K562 (cell line): ENCODE measurements at regions not wholly inside any gene's neighbourhood (a gene's known extent, or its start where the extent isn't known, plus 50 kb on each side); places are given as distances from the start of the nearest gene placed in this dataset.

ENCODE experiments used
- ATAC-seq: fragments of 200-7000 bp; cut with Tn5 transposase; 3 replicates; pipeline ENCODE4 v1.9.1; 2020; ENCODE audit warnings: moderate library complexity
- BruUV-seq: library from RNA; stranded (reverse); fragments of 400-500 nt; replicated peaks from 2 replicates; lab custom pipeline; 2021; lab: Mats Ljungman, UMichigan
- CTCF ChIA-PET: fragments of 300-600 bp; formaldehyde crosslinking; extraction: SDS; loops from one replicate; lab custom pipeline; 2021; ENCODE audit warnings: low intra/inter-chr PET ratio; lab: Yijun Ruan, JAX
- POLR2A ChIA-PET: fragments of 300-600, 350-650 bp; sonication (Branson Sonifier 250); formaldehyde crosslinking; extraction: SDS; loops from one replicate; lab custom pipeline; 2021; ENCODE audit warnings: antibody characterized with exemption, inconsistent platforms; lab: Yijun Ruan, JAX
- DNase-seq, 4 experiments: peaks; one replicate each; pipeline versions ENCODE4 v3.0.0 to v3.0.0-alpha.2; 2011 to 2018; ENCODE audit warnings: low spot score in 3 of 4, mixed read lengths in 3 of 4; ENCODE audit errors: extremely low read depth in 1 of 4
- FAIRE-seq: peaks from 2 replicates; lab custom pipeline; 2011; peaks lifted over from hg19 to GRCh38; lab: Jason Lieb, UNC
- H2AFZ ChIP-seq: 2 replicates; pipeline ENCODE4 v1.6.0; 2011; ENCODE audit warnings: low read depth, low read length, control low read depth, inconsistent platforms
- H3K27ac ChIP-seq: fragments of 200-600 bp; 3 replicates; pipeline ENCODE4 v1.8.0; 2011; ENCODE audit warnings: low read depth, mild to moderate bottlenecking, control low read depth, inconsistent platforms, low read length, moderate library complexity, mixed read lengths; ENCODE audit errors: extremely low read depth
- H3K27me3 ChIP-seq, 2 experiments: fragments of 300-600 bp in 1 of 2; 2 replicates in 1 of 2; 3 replicates in 1 of 2; pipeline versions ENCODE4 v1.6.0 to v1.8.0; 2011; ENCODE audit warnings: inconsistent platforms in 2 of 2, low read length in 2 of 2, mild to moderate bottlenecking in 1 of 2, mixed read lengths in 1 of 2, moderate library complexity in 1 of 2; ENCODE audit not compliant: control insufficient read depth in 2 of 2, insufficient read depth in 2 of 2
- H3K36me3 ChIP-seq: fragments of 300-600 bp; 3 replicates; pipeline ENCODE4 v1.8.0; 2011; ENCODE audit warnings: mild to moderate bottlenecking, low read length, inconsistent platforms; ENCODE audit not compliant: control insufficient read depth, insufficient read depth
- H3K4me1 ChIP-seq, 2 experiments: fragments of 200-600 bp in 1 of 2; replicated peaks in 1 of 2; 2 replicates in 1 of 2; 3 replicates in 1 of 2; pipeline versions ENCODE4 v1.5.1 to v1.8.0; 2011; ENCODE audit warnings: inconsistent platforms in 2 of 2, low read length in 2 of 2, mild to moderate bottlenecking in 1 of 2, mixed read lengths in 1 of 2, moderate library complexity in 1 of 2; ENCODE audit not compliant: control insufficient read depth in 2 of 2, insufficient read depth in 2 of 2
- H3K4me2 ChIP-seq: 2 replicates; pipeline ENCODE4 v1.6.1; 2011; ENCODE audit warnings: low read length, control low read depth, inconsistent platforms, mixed read lengths; ENCODE audit not compliant: insufficient read depth
- H3K4me3 ChIP-seq: fragments of 200-600 bp; sonication (generic), shearing (Covaris generic); 2 replicates; pipeline ENCODE4 v1.5.1; 2016; ENCODE audit warnings: control low read depth, inconsistent platforms
- H3K79me2 ChIP-seq: fragments of 200-600 bp; 3 replicates; pipeline ENCODE4 v1.8.0; 2011; ENCODE audit warnings: low read length, inconsistent platforms; ENCODE audit not compliant: control insufficient read depth, insufficient read depth
- H3K9ac ChIP-seq, 2 experiments: 2 replicates each; pipeline versions ENCODE4 v1.6.0 to v1.6.1; 2011; ENCODE audit warnings: low read depth in 2 of 2, low read length in 2 of 2, control low read depth in 1 of 2, inconsistent platforms in 1 of 2, mild to moderate bottlenecking in 1 of 2, mixed read lengths in 1 of 2; ENCODE audit not compliant: insufficient read depth in 1 of 2
- H3K9me1 ChIP-seq: one replicate; pipeline ENCODE4 v1.6.0; 2011; ENCODE audit warnings: inconsistent platforms, mild to moderate bottlenecking, low read length, moderate library complexity; ENCODE audit not compliant: control insufficient read depth, insufficient read depth
- H3K9me3 ChIP-seq: replicated peaks from 2 replicates; pipeline ENCODE4 v1.5.1; 2011; ENCODE audit warnings: low read depth, low read length, inconsistent platforms; ENCODE audit not compliant: control insufficient read depth, insufficient read depth
- H4K20me1 ChIP-seq: replicated peaks from 2 replicates; pipeline ENCODE4 v1.6.1; 2011; ENCODE audit warnings: low read length, inconsistent platforms, mixed read lengths; ENCODE audit not compliant: control insufficient read depth, insufficient read depth
- GTF2E2 ChIP-seq: fragments of 200-800 bp; sonication (Bioruptor generic); IDR thresholded peaks from 2 replicates; pipeline ENCODE4 v1.6.1; 2016; ENCODE audit warnings: missing genetic modification characterization, missing compliant biosample characterization
- XRCC3 ChIP-seq: fragments of 450-650 bp; IDR thresholded peaks from 2 replicates; pipeline ENCODE4 v1.6.1; 2017; ENCODE audit warnings: mild to moderate bottlenecking, moderate library complexity
- ZNF436 ChIP-seq: fragments of 250-450, 450-650 bp; sonication (Bioruptor Pico); formaldehyde crosslinking; IDR thresholded peaks from 2 replicates; pipeline ENCODE4 v1.7.0; 2020; ENCODE audit warnings: mild to moderate bottlenecking
- WGBS: fragments of 100-300 bp; shearing (Covaris generic); methylation state at CpG from one replicate; pipeline ENCODE4 v1.1.6; 2016; ENCODE audit warnings: low coverage, mixed read lengths; ENCODE audit not compliant: insufficient coverage; ENCODE audit errors: missing lambda C conversion rate; 5-methylcytosine and 5-hydroxymethylcytosine counted together
- in situ Hi-C: fragments of 300-500 bp; cut with MboI; formaldehyde crosslinking; loops from 4 replicates; pipeline ENCODE4 v1.15.0; 2018; ENCODE audit warnings: inconsistent platforms, mixed read lengths
- intact Hi-C: fragments of 100-400 bp; cut with micrococcal nuclease; formaldehyde crosslinking; loops from 2 replicates; pipeline ENCODE4 v1.14.2; 2022
- TF ChIP-seq, protein P1 (sequence below): sonication (generic); formaldehyde crosslinking; IDR thresholded peaks from 2 replicates; pipeline ENCODE4 v1.8.1; 2023; ENCODE audit warnings: mild to moderate bottlenecking, missing genetic modification reagents

DNA sequence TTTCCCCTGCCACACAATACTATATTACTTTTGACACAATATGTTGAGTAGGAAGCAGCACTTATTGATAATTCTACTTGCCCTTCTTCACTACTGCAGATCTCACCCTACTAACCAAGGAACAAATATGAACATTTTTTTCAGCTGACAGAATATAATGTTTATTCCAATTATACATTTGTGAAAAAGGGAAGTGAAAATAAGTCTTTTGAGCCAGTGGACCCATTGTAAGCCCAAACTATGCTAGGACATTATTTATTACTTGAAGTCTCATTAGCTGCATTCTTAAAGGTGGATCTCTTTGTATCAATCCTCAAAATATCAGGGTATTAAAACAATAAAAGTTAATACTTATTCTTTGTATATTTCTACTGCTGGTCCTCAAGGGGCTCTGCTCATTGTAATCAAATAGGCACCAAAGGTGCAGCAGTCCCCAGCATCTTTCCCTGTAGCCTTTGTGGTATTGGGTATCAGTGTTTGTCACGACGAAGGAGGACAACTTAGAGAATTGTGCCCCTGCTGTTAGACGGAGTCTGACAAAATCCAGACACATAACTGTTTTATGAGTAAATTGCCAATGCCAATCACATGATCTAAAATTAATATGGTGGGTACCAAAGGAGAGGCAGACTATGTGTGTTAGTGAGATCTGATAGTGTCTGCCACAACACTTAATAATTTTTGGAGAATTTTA, 453.5 kb upstream of the CDH9 start:
- POLR2A ChIA-PET = no interaction called here

More for the DNA sequence above, 453.5 kb upstream of the CDH9 start:
- intact Hi-C loops = no loop called here
- H4K20me1 ChIP-seq = no peaks in the 10 kb centered on the region
- BruUV-seq = no TSS peak
- H3K9me3 ChIP-seq = no peaks in the 10 kb centered on the region
- FAIRE-seq (no peak), DNase-seq (no peak), ATAC-seq (no peak)
- H3K9me1 ChIP-seq = no peaks in the 10 kb centered on the region
- H3K79me2 ChIP-seq = no peaks in the 10 kb centered on the region
- no peak overlapping the region for H3K27ac ChIP-seq
- CTCF ChIA-PET = no interaction called here
- 31% methylated on average over 3 of the region's 3 CpGs for WGBS
- in situ Hi-C loops = no loop called here
- H3K9ac ChIP-seq = no peak overlapping the region
- H3K4me1 ChIP-seq = no peaks in the 10 kb centered on the region
- no peak overlapping the region for H3K4me2 ChIP-seq
- no peak overlapping the region for H3K4me3 ChIP-seq
- no peaks in the 10 kb centered on the region for H3K27me3 ChIP-seq
- no peak for TF ChIP-seq XRCC3
- TF ChIP-seq, protein P1, sequence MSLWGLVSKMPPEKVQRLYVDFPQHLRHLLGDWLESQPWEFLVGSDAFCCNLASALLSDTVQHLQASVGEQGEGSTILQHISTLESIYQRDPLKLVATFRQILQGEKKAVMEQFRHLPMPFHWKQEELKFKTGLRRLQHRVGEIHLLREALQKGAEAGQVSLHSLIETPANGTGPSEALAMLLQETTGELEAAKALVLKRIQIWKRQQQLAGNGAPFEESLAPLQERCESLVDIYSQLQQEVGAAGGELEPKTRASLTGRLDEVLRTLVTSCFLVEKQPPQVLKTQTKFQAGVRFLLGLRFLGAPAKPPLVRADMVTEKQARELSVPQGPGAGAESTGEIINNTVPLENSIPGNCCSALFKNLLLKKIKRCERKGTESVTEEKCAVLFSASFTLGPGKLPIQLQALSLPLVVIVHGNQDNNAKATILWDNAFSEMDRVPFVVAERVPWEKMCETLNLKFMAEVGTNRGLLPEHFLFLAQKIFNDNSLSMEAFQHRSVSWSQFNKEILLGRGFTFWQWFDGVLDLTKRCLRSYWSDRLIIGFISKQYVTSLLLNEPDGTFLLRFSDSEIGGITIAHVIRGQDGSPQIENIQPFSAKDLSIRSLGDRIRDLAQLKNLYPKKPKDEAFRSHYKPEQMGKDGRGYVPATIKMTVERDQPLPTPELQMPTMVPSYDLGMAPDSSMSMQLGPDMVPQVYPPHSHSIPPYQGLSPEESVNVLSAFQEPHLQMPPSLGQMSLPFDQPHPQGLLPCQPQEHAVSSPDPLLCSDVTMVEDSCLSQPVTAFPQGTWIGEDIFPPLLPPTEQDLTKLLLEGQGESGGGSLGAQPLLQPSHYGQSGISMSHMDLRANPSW (CRISPR knock-in tag) = no peak
- no peak for TF ChIP-seq GTF2E2 (tag)
- no peak for TF ChIP-seq ZNF436 (CRISPR knock-in tag)
- H2AFZ ChIP-seq = no peak overlapping the region
- H3K36me3 ChIP-seq = no peaks in the 10 kb centered on the region
